Erythroblast (primary cell): ENCODE measurements at regions not wholly inside any gene's neighbourhood (a gene's known extent, or its start where the extent isn't known, plus 50 kb on each side); places are given as distances from the start of the nearest gene placed in this dataset.

Source experiments
- GATA1 ChIP-seq: IDR thresholded peaks from 2 replicates; pipeline ENCODE4 v1.6.1; 2011; ENCODE audit warnings: low read depth, mild to moderate bottlenecking, control low read depth, low read length, moderate library complexity
- POLR2A ChIP-seq: IDR thresholded peaks from 2 replicates; pipeline ENCODE4 v1.6.1; 2011; ENCODE audit warnings: mild to moderate bottlenecking, low read length

- no peak for TF ChIP-seq POLR2A
- no peak for TF ChIP-seq GATA1
Observed at GRCh38 chr16:64762211-64762610, 359.7 kb downstream of the CDH11 start.
